Skeletal muscle cell (primary cell): ENCODE measurements at regions not wholly inside any gene's neighbourhood (a gene's known extent, or its start where the extent isn't known, plus 50 kb on each side); places are given as distances from the start of the nearest gene placed in this dataset.
"Not testable (repeated sequence)": the region's sequence is repeated elsewhere in the genome, so short reads cannot be mapped to it uniquely, and the experiment has no call there.

Source experiments
- DNase-seq: peaks from one replicate; pipeline ENCODE4 v3.0.0-alpha.2; 2010; ENCODE audit warnings: low read depth
- H3K4me3 ChIP-seq: 2 replicates; pipeline ENCODE4 v1.5.1; 2011; ENCODE audit warnings: low read depth, mild to moderate bottlenecking, control low read depth, low read length, moderate library complexity

GRCh38 chr12:31162896-31163560 is 89.4 kb downstream of the DDX11 start:
- H3K4me3 ChIP-seq, DNase-seq: not testable (repeated sequence)

GRCh38 chr12:31174293-31174692 is 100.6 kb downstream of the DDX11 start:
- not testable (repeated sequence) for DNase-seq, H3K4me3 ChIP-seq

GRCh38 chr12:31177514-31177913 is 103.9 kb downstream of the DDX11 start:
- DNase-seq, H3K4me3 ChIP-seq: not testable (repeated sequence)

- not testable (repeated sequence) for DNase-seq, H3K4me3 ChIP-seq
Measured at GRCh38 chr12:31178875-31179274, 105.2 kb downstream of the DDX11 start.

GRCh38 chr12:31179627-31180237 is 106.1 kb downstream of the DDX11 start:
- DNase-seq, H3K4me3 ChIP-seq: not testable (repeated sequence)

GRCh38 chr12:31182571-31182970 is 108.9 kb downstream of the DDX11 start:
- not testable (repeated sequence) for H3K4me3 ChIP-seq, DNase-seq

GRCh38 chr12:31183107-31183506 is 109.4 kb downstream of the DDX11 start:
- not testable (repeated sequence) for DNase-seq, H3K4me3 ChIP-seq

- DNase-seq, H3K4me3 ChIP-seq: not testable (repeated sequence)
Measured at GRCh38 chr12:31183899-31184298, 110.2 kb downstream of the DDX11 start.

GRCh38 chr12:31184667-31185066 is 111.0 kb downstream of the DDX11 start:
- H3K4me3 ChIP-seq, DNase-seq: not testable (repeated sequence)

- not testable (repeated sequence) for H3K4me3 ChIP-seq, DNase-seq
Measured at GRCh38 chr12:31192689-31193088, 119.0 kb downstream of the DDX11 start.

- DNase-seq, H3K4me3 ChIP-seq: not testable (repeated sequence)
Measured at GRCh38 chr12:31195620-31196019, 122.0 kb downstream of the DDX11 start.

GRCh38 chr12:31199476-31199875 is 125.8 kb downstream of the DDX11 start:
- DNase-seq, H3K4me3 ChIP-seq: not testable (repeated sequence)

- no peak for DNase-seq
- no peak overlapping the region for H3K4me3 ChIP-seq
Measured at GRCh38 chr12:31201382-31201781, 124.6 kb downstream of the SINHCAF start.

- H3K4me3 ChIP-seq: no peak overlapping the region
- no peak for DNase-seq
Measured at GRCh38 chr12:31203261-31203660, 122.7 kb downstream of the SINHCAF start.

- DNase-seq: peak; percentile 60
- H3K4me3 ChIP-seq: no peak overlapping the region
Measured at GRCh38 chr12:31205054-31205453, 120.9 kb downstream of the SINHCAF start.

GRCh38 chr12:31206038-31206670 is 119.8 kb downstream of the SINHCAF start:
- H3K4me3 ChIP-seq: no peak overlapping the region
- peak; percentile 84 for DNase-seq

GRCh38 chr12:31207799-31208465 is 118.0 kb downstream of the SINHCAF start:
- DNase-seq: no peak
- H3K4me3 ChIP-seq: no peak overlapping the region

GRCh38 chr12:31210104-31210503 is 115.8 kb downstream of the SINHCAF start:
- DNase-seq: no peak
- no peak overlapping the region for H3K4me3 ChIP-seq

- no peak for DNase-seq
- H3K4me3 ChIP-seq: no peak overlapping the region
Measured at GRCh38 chr12:31210541-31210940, 115.4 kb downstream of the SINHCAF start.
